ENCODE measurements at regions not wholly inside any gene's neighbourhood (a gene's known extent, or its start where the extent isn't known, plus 50 kb on each side); places are given as distances from the start of the nearest gene placed in this dataset.

GRCh38 chr3:67774676-67775075 is 120.3 kb upstream of the SUCLG2 start:
- no peak for DNase-seq

DNA sequence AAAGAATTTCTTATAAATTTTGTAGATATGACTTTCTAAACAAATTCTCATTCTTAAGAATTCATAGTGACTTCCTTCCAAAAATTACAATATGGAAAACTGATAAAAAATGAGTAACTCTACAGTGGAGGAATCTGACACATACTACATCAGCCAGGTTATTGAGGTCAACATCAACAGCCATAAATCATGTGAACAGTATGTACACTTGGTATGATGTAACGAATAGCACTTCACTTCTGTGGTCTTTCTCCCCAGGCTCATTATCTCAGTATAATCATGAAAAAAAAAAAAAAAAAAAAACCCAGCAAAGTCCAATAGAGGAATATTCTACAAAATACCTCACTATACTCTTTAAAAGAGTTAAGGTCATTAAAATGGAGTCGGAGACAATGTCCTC is 111.2 kb upstream of the SUCLG2 start:
- DNase-seq, result no peak

GRCh38 chr3:67745296-67745695 is 90.9 kb upstream of the SUCLG2 start:
- no peak for DNase-seq

DNA sequence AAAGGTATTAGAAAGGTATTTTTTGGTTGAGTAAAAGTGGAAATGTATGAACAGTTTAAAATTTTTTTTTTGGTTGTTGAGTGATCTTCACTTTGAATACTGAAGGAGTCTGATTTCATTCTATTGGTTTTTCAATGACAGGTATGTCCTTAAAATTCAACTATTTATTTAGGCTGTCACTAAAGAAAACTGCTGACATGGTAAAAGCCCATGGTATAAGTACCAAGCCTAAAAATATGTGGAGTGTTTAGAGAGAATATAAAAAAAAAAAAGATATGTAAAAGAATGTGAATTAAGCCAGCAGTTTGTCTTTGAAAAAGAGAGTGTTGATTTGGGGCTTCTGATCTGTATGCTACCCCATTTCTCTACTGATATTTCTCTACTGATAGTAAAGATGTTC is 90.3 kb upstream of the SUCLG2 start:
- DNase-seq, result no peak

- DNase-seq, result no peak
Measured at GRCh38 chr3:67739851-67740250, 85.4 kb upstream of the SUCLG2 start.

GRCh38 chr3:67737906-67738865 is 83.8 kb upstream of the SUCLG2 start:
- no peak for DNase-seq

GRCh38 chr3:67737140-67737539 is 82.7 kb upstream of the SUCLG2 start:
- no peak for DNase-seq

- no peak for DNase-seq
Measured at GRCh38 chr3:67733269-67733950, 79.0 kb upstream of the SUCLG2 start.

DNA sequence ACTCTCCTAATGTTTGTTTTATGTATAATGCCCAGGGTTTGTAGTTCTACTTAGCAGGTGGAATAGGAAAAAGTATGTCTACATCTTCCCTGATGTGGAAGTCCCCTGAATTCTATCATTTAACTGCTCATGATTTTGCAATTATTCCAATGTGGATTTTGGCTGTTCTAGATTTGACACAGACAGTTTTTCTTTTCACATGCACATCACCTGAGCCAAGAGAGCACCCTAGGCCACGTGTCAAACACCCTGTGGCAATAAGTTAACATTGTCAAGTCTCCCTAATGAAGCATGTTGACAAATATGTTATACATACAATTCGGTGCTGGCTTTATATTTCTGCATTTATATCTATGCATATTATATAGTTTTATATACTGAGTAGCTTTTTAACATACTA is 70.0 kb upstream of the SUCLG2 start:
- no peak for DNase-seq

GRCh38 chr3:67723863-67724262 is 69.5 kb upstream of the SUCLG2 start:
- DNase-seq, result no peak

- DNase-seq, result no peak
Measured at GRCh38 chr3:67719333-67719732, 64.9 kb upstream of the SUCLG2 start.

- no peak for DNase-seq
Measured at GRCh38 chr3:67715971-67716370, 61.6 kb upstream of the SUCLG2 start.

DNA sequence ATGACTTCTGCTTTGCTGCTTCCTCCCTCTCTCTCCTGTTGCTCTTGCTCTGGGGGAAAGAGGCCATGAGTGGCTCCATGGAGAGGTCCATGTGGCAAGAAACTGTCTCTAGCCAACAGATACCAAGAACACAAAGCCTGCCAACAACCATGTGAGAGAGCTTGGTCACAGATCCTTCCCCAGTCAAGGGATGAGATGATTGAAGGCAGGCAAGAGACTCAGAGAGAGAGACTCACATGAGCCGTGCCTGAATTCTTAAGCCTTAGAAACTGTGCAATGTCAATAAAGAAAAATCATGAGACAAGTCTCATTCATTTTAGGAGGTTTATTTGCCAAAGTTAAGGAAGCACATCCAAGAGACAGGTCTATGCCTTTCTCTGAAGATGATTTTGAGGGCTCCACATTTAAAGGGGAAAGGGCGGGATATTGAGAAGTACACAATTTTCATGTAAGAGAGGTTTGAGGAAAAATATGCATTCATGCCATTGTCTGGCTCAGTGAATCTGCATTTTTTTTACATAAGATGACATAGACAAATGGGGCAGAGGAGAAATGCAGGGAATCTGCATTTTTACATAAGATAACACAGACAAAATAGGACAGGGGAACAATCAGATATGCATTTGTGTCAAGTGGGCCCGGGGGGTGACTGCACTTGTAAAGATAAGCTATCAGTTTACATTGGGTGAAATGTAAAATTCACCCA is 59.5 kb upstream of the SUCLG2 start:
- no peak for DNase-seq

GRCh38 chr3:67712259-67712658 is 57.8 kb upstream of the SUCLG2 start:
- peak; percentile 28 to 46 for DNase-seq

DNA sequence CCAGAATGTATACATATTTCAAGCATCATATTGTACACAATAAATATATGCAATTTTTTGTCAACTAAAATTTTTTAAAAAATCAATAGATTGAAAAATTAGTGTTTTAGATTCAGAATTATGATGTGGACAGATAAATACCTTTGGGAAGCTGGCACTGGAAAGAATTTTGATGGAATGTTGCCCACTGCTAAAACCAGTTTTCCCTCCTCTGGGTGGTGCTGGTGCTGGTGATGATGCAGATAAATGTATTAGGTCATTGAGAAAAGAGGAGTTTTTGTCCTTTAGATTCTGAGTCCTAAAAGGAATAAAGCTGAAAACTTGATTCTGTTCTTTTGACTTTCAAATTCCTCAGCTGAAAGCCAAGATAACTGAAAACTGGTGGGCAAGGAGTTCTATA is 56.0 kb upstream of the SUCLG2 start:
- DNase-seq, result no peak

GRCh38 chr3:67706934-67707333 is 52.5 kb upstream of the SUCLG2 start:
- DNase-seq, result no peak

GRCh38 chr3:67704322-67704721 is 49.9 kb upstream of the SUCLG2 start:
- no peak for DNase-seq
